CD14-positive monocyte (primary cell): ENCODE measurements at regions not wholly inside any gene's neighbourhood (a gene's known extent, or its start where the extent isn't known, plus 50 kb on each side); places are given as distances from the start of the nearest gene placed in this dataset.

ENCODE experiments used
- DNase-seq, 3 donors: peaks; one replicate each; pipeline ENCODE4 v3.0.0-alpha.2; 2011 to 2022
- H2AFZ ChIP-seq: 2 replicates; pipeline ENCODE4 v1.6.0; 2012; ENCODE audit warnings: mild to moderate bottlenecking, low read depth, low read length, inconsistent platforms; ENCODE audit not compliant: insufficient read depth, poor library complexity, severe bottlenecking
- H3K27ac ChIP-seq, 2 donors: 1 replicate in 1 of 2; 2 replicates in 1 of 2; pipeline ENCODE4 v1.5.1; 2012 to 2013; ENCODE audit warnings: low read length in 2 of 2, control low read depth in 1 of 2, inconsistent platforms in 1 of 2, low read depth in 1 of 2, mild to moderate bottlenecking in 1 of 2
- H3K27me3 ChIP-seq, 2 donors: one replicate each; pipeline versions ENCODE4 v1.6.0 to v1.6.1; 2011 to 2013; ENCODE audit warnings: low read length in 2 of 2; ENCODE audit not compliant: control insufficient read depth in 2 of 2, insufficient read depth in 2 of 2
- H3K36me3 ChIP-seq, 2 donors: replicated peaks in 1 of 2; 1 replicate in 1 of 2; 2 replicates in 1 of 2; pipeline versions ENCODE4 v1.5.1 to v1.6.1; 2012 to 2013; ENCODE audit warnings: low read length in 2 of 2, control low read depth in 1 of 2, inconsistent platforms in 1 of 2, mild to moderate bottlenecking in 1 of 2; ENCODE audit not compliant: insufficient read depth in 2 of 2, control insufficient read depth in 1 of 2
- H3K4me1 ChIP-seq, 2 donors: 1 replicate in 1 of 2; 2 replicates in 1 of 2; pipeline versions ENCODE4 v1.5.1 to v1.6.1; 2012 to 2013; ENCODE audit warnings: low read length in 2 of 2, control low read depth in 1 of 2, inconsistent platforms in 1 of 2, mild to moderate bottlenecking in 1 of 2, moderate library complexity in 1 of 2; ENCODE audit not compliant: insufficient read depth in 2 of 2, control insufficient read depth in 1 of 2
- H3K4me2 ChIP-seq: replicated peaks from 2 replicates; pipeline ENCODE3; 2012; ENCODE audit warnings: low read length, moderate library complexity, mild to moderate bottlenecking; ENCODE audit not compliant: poor library complexity, severe bottlenecking; ENCODE audit errors: extremely low read depth
- H3K4me3 ChIP-seq, 3 experiments: fragments of 200-600 bp in 1 of 3; sonication (generic) in 1 of 3; replicated peaks in 1 of 3; 1 replicate in 2 of 3; 2 replicates in 1 of 3; pipeline ENCODE4 v1.5.1; 2011 to 2013; ENCODE audit warnings: low read length in 3 of 3, mild to moderate bottlenecking in 3 of 3, control low read depth in 2 of 3, low read depth in 2 of 3, inconsistent platforms in 1 of 3, moderate library complexity in 1 of 3
- H3K79me2 ChIP-seq: 2 replicates; pipeline ENCODE4 v1.6.0; 2012; ENCODE audit warnings: mild to moderate bottlenecking, control low read depth, inconsistent platforms, low read length, moderate library complexity; ENCODE audit not compliant: insufficient read depth
- H3K9ac ChIP-seq: 2 replicates; pipeline ENCODE4 v1.6.0; 2017; ENCODE audit warnings: low read length, mild to moderate bottlenecking; ENCODE audit not compliant: insufficient read depth, poor library complexity, severe bottlenecking
- H3K9me3 ChIP-seq, 2 donors: replicated peaks in 1 of 2; 1 replicate in 1 of 2; 2 replicates in 1 of 2; pipeline versions ENCODE4 v1.5.1 to v1.6.1; 2012 to 2013; ENCODE audit warnings: low read length in 2 of 2, control low read depth in 1 of 2; ENCODE audit not compliant: control insufficient read depth in 1 of 2, insufficient read depth in 1 of 2
- H4K20me1 ChIP-seq: 2 replicates; pipeline ENCODE4 v1.6.0; 2012; ENCODE audit warnings: mild to moderate bottlenecking, low read length, control low read depth, moderate library complexity; ENCODE audit not compliant: insufficient read depth
- H3K27ac Mint-ChIP-seq, 7 donors: one replicate each; pipeline ENCODE4 v1.8.0; 2020; ENCODE audit warnings: mild to moderate bottlenecking in 7 of 7, mixed read lengths in 7 of 7, moderate library complexity in 6 of 7, inconsistent platforms in 2 of 7
- H3K27me3 Mint-ChIP-seq, 3 donors: one replicate each; pipeline ENCODE4 v1.8.0; 2021 to 2022; ENCODE audit warnings: low read depth in 3 of 3, mild to moderate bottlenecking in 3 of 3, mixed read lengths in 3 of 3, moderate library complexity in 3 of 3, inconsistent platforms in 1 of 3
- H3K36me3 Mint-ChIP-seq, 2 donors: one replicate each; pipeline ENCODE4 v1.8.0; 2020; ENCODE audit warnings: mixed read lengths in 2 of 2, inconsistent platforms in 1 of 2, mild to moderate bottlenecking in 1 of 2
- H3K4me1 Mint-ChIP-seq: one replicate; pipeline ENCODE4 v1.8.0; 2020; ENCODE audit warnings: mild to moderate bottlenecking, mixed read lengths
- H3K4me3 Mint-ChIP-seq, 2 donors: one replicate each; pipeline ENCODE4 v1.8.0; 2020; ENCODE audit warnings: mild to moderate bottlenecking in 2 of 2, mixed read lengths in 2 of 2, moderate library complexity in 1 of 2
- H3K9me3 Mint-ChIP-seq, 7 donors: one replicate each; pipeline ENCODE4 v1.8.0; 2020 to 2022; ENCODE audit warnings: mixed read lengths in 7 of 7, mild to moderate bottlenecking in 6 of 7, moderate library complexity in 6 of 7, inconsistent platforms in 2 of 7
- CTCF ChIP-seq: fragments of 200-600 bp; IDR thresholded peaks from one replicate; pipeline ENCODE4 v1.8.0; 2022; ENCODE audit warnings: antibody characterized with exemption, mild to moderate bottlenecking
- WGBS: methylation state at CpG from one replicate; pipeline ENCODE4 v1.1.5; 2013; ENCODE audit warnings: missing lambda C conversion rate; ENCODE audit not compliant: insufficient coverage; 5-methylcytosine and 5-hydroxymethylcytosine counted together
- intact Hi-C, 2 donors: fragments of 100-400 bp; cut with micrococcal nuclease; formaldehyde crosslinking; loops; one replicate each; pipeline versions ENCODE4 v1.15.0 to v1.15.1; 2023

- no peaks in the 10 kb centered on the region for H3K27me3 ChIP-seq
- no peak overlapping the region for H3K9ac ChIP-seq
- intact Hi-C loops, result no loop called here
- peaks cover 4 to 23% (median 9%) of the 10 kb centered on the region in 7 donors for H3K9me3 Mint-ChIP-seq
- H3K4me3 Mint-ChIP-seq, result no peak overlapping the region
- no peak overlapping the region for H2AFZ ChIP-seq
- H3K27ac Mint-ChIP-seq, result no peak overlapping the region
- H3K36me3 Mint-ChIP-seq, result no peaks in the 10 kb centered on the region
- no peaks in the 10 kb centered on the region for H3K79me2 ChIP-seq
- no peaks in the 10 kb centered on the region for H4K20me1 ChIP-seq
- no peak overlapping the region for H3K4me2 ChIP-seq
- TF ChIP-seq CTCF, result no peak
- whole genome bisulfite sequencing, result 100% methylated on average over 2 of the region's 4 CpGs
- H3K4me1 ChIP-seq, result no peaks in the 10 kb centered on the region
- DNase-seq, result no peak
- no peak overlapping the region for H3K4me3 ChIP-seq
- no peaks in the 10 kb centered on the region for H3K4me1 Mint-ChIP-seq
- H3K27ac ChIP-seq, result no peak overlapping the region
- H3K27me3 Mint-ChIP-seq, result no peaks in the 10 kb centered on the region
- H3K9me3 ChIP-seq, result peaks cover 0 to 30% of the 10 kb centered on the region in 2 donors
- no peaks in the 10 kb centered on the region for H3K36me3 ChIP-seq
Observed at GRCh38 chr16:59997706-59998105, 1263.6 kb upstream of the GOT2 start.

DNA sequence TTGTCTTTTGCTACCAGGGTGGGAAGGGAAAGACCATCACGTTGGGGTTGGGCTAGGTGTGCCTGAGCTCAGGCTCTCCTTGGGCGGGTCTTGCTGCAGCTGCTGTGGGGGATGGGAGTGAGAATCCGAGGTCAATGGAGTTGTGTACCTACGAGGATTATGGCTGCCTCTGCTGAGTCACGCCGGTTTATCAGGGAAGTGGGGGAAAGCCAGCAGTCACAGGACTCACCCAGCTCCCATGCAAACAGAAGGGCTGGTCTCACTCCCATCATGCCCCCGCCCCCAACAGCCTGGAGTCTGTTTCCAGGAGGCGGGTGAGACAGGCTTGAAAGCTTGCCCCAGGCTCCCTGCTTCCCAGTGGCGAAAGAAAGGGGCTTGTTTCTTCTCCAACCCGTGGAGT is 1259.0 kb upstream of the GOT2 start:
- intact Hi-C loops, result no loop called here
- Histone ChIP-seq H3K9ac (no peak overlapping the region), H3K9me3 (peaks cover 0 to 22% of the 10 kb centered on the region in 2 donors), H3K36me3 (no peaks in the 10 kb centered on the region), H3K4me3 (no peak overlapping the region), H3K4me1 (no peaks in the 10 kb centered on the region), H4K20me1 (no peaks in the 10 kb centered on the region), H2AFZ (no peak overlapping the region), H3K4me2 (no peak overlapping the region), H3K79me2 (no peaks in the 10 kb centered on the region), H3K27me3 (no peaks in the 10 kb centered on the region), H3K27ac (no peak overlapping the region)
- H3K4me3 Mint-ChIP-seq, result no peak overlapping the region
- no peaks in the 10 kb centered on the region for H3K36me3 Mint-ChIP-seq
- H3K4me1 Mint-ChIP-seq, result no peaks in the 10 kb centered on the region
- H3K27me3 Mint-ChIP-seq, result no peaks in the 10 kb centered on the region
- H3K9me3 Mint-ChIP-seq, result peaks cover 3 to 15% (median 6%) of the 10 kb centered on the region in 7 donors
- no peak for DNase-seq
- no peak for TF ChIP-seq CTCF
- H3K27ac Mint-ChIP-seq, result no peak overlapping the region
- 93% methylated on average over 5 of the region's 10 CpGs for WGBS
